ENCODE measurements at regions not wholly inside any gene's neighbourhood (a gene's known extent, or its start where the extent isn't known, plus 50 kb on each side); places are given as distances from the start of the nearest gene placed in this dataset.
"Not testable (repeated sequence)": the region's sequence is repeated elsewhere in the genome, so short reads cannot be mapped to it uniquely, and the experiment has no call there.

DNA sequence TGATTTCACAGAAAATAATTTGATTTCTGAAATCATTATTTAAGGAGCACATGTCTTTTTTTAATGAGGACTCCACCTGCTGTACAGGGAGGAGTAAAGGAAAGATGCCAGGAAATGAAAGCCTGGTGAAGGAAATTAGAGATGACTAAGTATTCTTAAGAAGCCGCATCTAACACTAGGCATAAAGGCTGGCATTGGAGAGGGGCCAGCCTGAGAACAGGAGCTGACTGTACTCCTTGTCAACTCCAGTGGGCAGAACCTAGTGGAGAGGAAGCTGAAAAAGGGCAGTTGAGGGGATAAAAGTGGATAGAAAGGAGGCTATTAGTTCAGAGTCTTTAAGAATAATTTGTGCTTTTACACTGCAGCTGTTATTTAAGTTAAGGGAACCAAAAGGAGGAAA lies 393.0 kb downstream of the PPP1R2C start:
- FAIRE-seq (no peak), DNase-seq (ENCODE audit: low read depth) (peak; percentile 51)
- Histone ChIP-seq H3K36me3 (ENCODE audit: control insufficient read depth, insufficient read depth, low read length) (no peaks in the 10 kb centered on the region), H3K27me3 (ENCODE audit: control insufficient read depth, insufficient read depth, low read length) (no peaks in the 10 kb centered on the region), H3K4me3 (ENCODE audit: low read depth, low read length) (no peak overlapping the region)
- no peak for TF ChIP-seq CTCF (IDR thresholded peaks at IDR 0.05; ENCODE audit: insufficient read depth, low read length, severe bottlenecking)

DNA sequence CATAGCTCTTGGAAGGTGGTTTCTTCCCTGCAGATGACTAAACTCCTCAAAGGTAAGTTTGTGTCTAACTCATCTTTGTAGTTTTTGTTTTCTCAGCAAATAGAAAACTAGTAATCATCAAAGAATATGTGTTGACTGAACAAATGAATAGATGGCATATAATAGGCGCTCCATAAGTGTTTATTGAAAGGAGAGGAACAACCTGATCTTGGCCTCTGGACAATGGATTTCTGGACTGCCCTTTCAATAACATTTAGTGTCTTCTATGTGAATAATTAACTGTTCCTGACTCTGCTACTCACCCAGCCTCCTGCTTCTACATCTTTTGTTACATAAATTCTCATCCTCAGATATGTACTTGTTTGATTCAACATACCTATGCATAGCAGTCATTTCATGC lies 399.1 kb downstream of the PPP1R2C start:
- no peak for FAIRE-seq
- no peaks in the 10 kb centered on the region for H3K36me3 ChIP-seq (ENCODE audit: control insufficient read depth, insufficient read depth, low read length)
- H3K4me3 ChIP-seq (ENCODE audit: low read depth, low read length): no peak overlapping the region
- no peaks in the 10 kb centered on the region for H3K27me3 ChIP-seq (ENCODE audit: control insufficient read depth, insufficient read depth, low read length)
- no peak for DNase-seq (ENCODE audit: low read depth)
- no peak for TF ChIP-seq CTCF (IDR thresholded peaks at IDR 0.05; ENCODE audit: insufficient read depth, low read length, severe bottlenecking)

DNA sequence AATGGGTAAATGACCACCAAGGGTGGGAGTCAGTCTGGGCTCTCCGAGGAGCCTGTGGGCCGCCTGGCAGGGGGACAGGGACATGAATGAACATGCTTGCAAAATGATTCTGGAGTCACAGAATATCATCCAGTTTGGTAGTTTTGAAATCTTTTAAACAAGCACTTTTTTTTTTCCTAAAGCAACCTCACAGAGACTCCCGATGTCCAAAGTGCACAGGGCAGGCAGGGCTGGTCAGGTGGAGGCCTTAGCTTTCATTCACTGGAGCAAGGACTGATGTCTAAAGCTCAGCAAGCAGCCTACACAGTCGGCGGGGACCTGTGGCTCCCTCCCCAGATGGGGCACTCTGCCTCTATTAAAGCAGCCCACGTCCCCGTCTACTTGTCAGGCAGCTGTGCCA lies 402.9 kb downstream of the PPP1R2C start:
- FAIRE-seq (no peak), DNase-seq (ENCODE audit: low read depth) (no peak)
- Histone ChIP-seq H3K27me3 (ENCODE audit: control insufficient read depth, insufficient read depth, low read length) (no peaks in the 10 kb centered on the region), H3K4me3 (ENCODE audit: low read depth, low read length) (no peak overlapping the region), H3K36me3 (ENCODE audit: control insufficient read depth, insufficient read depth, low read length) (no peaks in the 10 kb centered on the region)
- TF ChIP-seq CTCF (IDR thresholded peaks at IDR 0.05; ENCODE audit: insufficient read depth, low read length, severe bottlenecking): no peak

GRCh38 chrX:42366181-42366580 lies 411.8 kb downstream of the PPP1R2C start:
- Histone ChIP-seq H3K36me3 (ENCODE audit: control insufficient read depth, insufficient read depth, low read length) (no peaks in the 10 kb centered on the region), H3K27me3 (ENCODE audit: control insufficient read depth, insufficient read depth, low read length) (no peaks in the 10 kb centered on the region), H3K4me3 (ENCODE audit: low read depth, low read length) (no peak overlapping the region)
- DNase-seq (ENCODE audit: low read depth) (no peak), FAIRE-seq (no peak)
- no peak for TF ChIP-seq CTCF (IDR thresholded peaks at IDR 0.05; ENCODE audit: insufficient read depth, low read length, severe bottlenecking)

GRCh38 chrX:42362219-42362618 lies 415.7 kb downstream of the PPP1R2C start:
- DNase-seq (ENCODE audit: low read depth): no peak
- TF ChIP-seq CTCF (IDR thresholded peaks at IDR 0.05; ENCODE audit: insufficient read depth, low read length, severe bottlenecking): no peak
- Histone ChIP-seq H3K4me3 (ENCODE audit: low read depth, low read length) (no peak overlapping the region), H3K36me3 (ENCODE audit: control insufficient read depth, insufficient read depth, low read length) (no peaks in the 10 kb centered on the region), H3K27me3 (ENCODE audit: control insufficient read depth, insufficient read depth, low read length) (no peaks in the 10 kb centered on the region)
- FAIRE-seq: no peak

DNA sequence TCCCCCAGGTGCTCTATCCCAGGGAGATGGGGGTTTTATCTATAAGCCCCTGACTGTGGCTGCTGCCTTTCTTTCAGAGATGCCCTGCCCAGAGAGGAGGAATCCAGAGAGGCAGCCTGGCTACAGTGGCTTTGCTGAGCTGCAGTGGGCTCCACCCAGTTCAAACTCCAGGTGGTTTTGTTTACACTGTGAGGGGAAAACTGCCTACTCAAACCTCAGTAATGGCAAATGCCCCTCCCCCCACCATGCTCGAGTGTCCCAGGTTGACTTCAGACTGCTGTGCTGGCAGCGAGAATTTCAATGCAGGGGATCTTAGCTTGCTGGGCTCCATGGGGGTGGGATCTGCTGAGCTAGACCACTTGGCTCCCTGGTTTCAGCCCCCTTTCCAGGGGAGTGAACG lies 419.6 kb upstream of the CASK start:
- H3K36me3 ChIP-seq (ENCODE audit: control insufficient read depth, insufficient read depth, low read length); H3K27me3 ChIP-seq (ENCODE audit: control insufficient read depth, insufficient read depth, low read length); FAIRE-seq; H3K4me3 ChIP-seq (ENCODE audit: low read depth, low read length); DNase-seq (ENCODE audit: low read depth): not testable (repeated sequence)
